ENCODE measurements at regions not wholly inside any gene's neighbourhood (a gene's known extent, or its start where the extent isn't known, plus 50 kb on each side); places are given as distances from the start of the nearest gene placed in this dataset.

DNA sequence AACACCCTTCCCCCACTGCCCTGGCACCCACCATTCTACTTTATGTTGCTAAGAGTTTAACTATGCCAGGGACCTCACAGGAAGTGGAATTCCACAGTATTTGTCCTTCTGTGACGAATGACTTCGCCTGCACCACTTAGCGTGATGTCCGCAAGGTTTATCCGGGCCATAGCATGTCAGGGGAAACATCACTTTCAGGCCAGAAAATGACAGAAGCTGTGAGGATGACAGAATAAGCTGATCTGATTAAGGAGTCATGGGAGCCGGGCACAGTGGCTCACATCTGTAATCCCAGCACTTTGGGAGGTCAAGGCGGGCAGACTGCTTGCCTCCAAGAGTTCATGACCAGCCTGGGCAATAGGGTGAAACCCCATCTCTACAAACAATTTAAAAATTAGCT, 248.8 kb downstream of the EIPR1 start:
- Histone ChIP-seq H3K36me3 (no peaks in the 10 kb centered on the region), H3K4me1 (no peaks in the 10 kb centered on the region), H3K4me3 (no peak overlapping the region), H3K9ac (ENCODE audit: low read depth in 2 of 2, low read length in 2 of 2) (no peak overlapping the region), H3K9me3 (no peaks in the 10 kb centered on the region), H3K27ac (no peak overlapping the region), H3K27me3 (no peaks in the 10 kb centered on the region)
- intact Hi-C loops (cut with DNase I): no loop called here
- no peak for DNase-seq
- TF ChIP-seq, protein P1, sequence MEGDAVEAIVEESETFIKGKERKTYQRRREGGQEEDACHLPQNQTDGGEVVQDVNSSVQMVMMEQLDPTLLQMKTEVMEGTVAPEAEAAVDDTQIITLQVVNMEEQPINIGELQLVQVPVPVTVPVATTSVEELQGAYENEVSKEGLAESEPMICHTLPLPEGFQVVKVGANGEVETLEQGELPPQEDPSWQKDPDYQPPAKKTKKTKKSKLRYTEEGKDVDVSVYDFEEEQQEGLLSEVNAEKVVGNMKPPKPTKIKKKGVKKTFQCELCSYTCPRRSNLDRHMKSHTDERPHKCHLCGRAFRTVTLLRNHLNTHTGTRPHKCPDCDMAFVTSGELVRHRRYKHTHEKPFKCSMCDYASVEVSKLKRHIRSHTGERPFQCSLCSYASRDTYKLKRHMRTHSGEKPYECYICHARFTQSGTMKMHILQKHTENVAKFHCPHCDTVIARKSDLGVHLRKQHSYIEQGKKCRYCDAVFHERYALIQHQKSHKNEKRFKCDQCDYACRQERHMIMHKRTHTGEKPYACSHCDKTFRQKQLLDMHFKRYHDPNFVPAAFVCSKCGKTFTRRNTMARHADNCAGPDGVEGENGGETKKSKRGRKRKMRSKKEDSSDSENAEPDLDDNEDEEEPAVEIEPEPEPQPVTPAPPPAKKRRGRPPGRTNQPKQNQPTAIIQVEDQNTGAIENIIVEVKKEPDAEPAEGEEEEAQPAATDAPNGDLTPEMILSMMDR (IDR thresholded peaks at IDR 0.05): no peak

DNA sequence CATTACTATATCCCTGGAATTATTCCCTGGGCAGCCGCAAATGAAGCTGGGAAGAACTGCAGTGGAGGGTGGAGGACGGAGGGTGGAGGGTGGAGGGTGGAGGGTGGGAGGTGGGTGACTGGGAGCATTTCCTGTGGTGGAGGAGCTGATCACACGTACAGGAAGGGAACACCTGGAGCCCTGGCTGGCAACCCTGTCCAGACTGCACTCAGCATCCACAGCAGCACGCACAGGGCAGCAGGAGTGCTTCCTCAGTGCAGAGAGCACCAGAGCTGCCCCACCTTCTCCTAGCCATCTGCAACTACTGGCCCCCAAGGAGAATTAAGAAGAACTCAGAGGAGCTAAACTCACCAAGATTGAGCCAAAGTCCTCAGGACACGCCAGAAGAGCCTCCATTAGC, 249.9 kb downstream of the EIPR1 start:
- Histone ChIP-seq H3K27me3 (no peaks in the 10 kb centered on the region), H3K36me3 (no peaks in the 10 kb centered on the region), H3K4me3 (no peak overlapping the region), H3K9me3 (no peaks in the 10 kb centered on the region), H3K4me1 (no peaks in the 10 kb centered on the region), H3K9ac (ENCODE audit: low read depth in 2 of 2, low read length in 2 of 2) (no peak overlapping the region), H3K27ac (no peak overlapping the region)
- TF ChIP-seq, protein P1 (IDR thresholded peaks at IDR 0.05): no peak
- intact Hi-C loops (cut with DNase I): no loop called here
- no peak for DNase-seq

DNA sequence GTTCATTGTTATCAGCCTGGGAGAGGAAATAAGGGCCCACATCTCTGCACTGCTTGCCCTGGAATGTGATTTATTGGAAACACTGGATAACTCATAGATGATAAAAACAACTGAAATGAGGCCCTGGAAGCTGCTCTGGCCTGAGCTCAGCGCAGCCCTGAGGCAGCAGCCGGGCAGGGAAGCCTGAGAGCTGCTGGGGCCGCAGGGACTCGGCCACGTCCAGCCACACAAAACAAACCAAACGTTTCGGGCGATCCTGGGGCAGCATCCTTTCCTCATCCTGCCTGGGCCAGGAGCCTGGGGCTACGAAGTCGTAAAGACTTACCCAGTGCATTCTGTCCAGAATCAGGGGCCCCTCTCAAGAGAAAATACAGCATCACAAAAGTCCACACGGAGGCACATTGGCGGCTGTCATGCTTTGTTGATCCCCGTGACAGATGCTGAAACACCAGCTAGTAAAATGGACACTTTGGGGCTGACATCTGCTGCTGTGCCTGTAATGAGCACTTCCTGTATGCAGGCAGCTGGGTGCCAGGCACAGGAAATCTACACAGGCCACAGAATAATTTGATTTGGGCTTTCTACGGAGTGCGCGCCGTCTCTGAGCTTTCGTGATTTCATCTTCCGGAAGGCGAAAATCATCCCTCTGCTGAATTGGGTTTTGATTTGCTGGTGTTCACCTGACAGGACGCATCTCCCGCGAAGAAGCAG, 250.6 kb downstream of the EIPR1 start:
- Histone ChIP-seq H3K9me3 (no peaks in the 10 kb centered on the region), H3K9ac (ENCODE audit: low read depth in 2 of 2, low read length in 2 of 2) (no peak overlapping the region), H3K36me3 (no peaks in the 10 kb centered on the region), H3K4me1 (no peaks in the 10 kb centered on the region), H3K4me3 (no peak overlapping the region), H3K27me3 (no peaks in the 10 kb centered on the region), H3K27ac (no peak overlapping the region)
- no peak for DNase-seq
- TF ChIP-seq, protein P1 (IDR thresholded peaks at IDR 0.05): no peak
- intact Hi-C loops (cut with DNase I): no loop called here

DNA sequence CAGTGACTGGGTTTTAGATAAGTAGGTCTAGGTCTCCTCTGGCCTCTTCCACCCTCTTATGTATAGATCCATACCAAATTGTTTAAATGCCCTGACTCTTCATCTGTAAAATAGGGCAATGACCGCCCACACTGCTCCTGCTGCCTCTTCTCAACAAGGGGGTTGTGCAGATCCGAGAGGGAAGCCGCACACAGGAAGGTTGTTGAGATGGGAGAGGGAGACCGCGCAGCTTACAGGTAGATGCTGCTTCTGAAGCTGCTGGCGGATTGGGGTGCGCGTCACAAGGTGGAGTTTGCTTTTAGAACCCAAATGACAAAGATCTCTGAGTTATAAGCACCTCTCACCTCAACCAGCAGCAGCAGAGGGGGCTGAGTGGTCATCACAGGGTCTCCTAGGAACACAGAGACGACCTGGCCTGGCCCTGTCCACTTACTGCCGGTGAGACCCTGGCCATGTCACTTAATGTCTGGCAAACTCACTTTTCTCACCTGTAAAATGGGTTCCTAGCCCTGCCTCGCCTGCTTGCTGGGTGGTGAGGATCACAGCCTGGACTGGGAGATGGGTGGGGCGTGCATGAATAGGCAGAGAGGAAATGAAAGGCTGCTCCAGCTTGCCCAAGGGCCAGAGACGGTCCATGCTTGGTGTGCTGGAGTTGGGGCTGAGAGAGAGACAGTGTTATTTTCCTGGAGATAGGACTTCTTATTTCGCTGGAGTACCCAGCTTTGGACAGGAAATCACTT, 251.3 kb downstream of the EIPR1 start:
- H3K4me3 ChIP-seq: no peak overlapping the region
- no peak overlapping the region for H3K9ac ChIP-seq (ENCODE audit: low read depth in 2 of 2, low read length in 2 of 2)
- H3K27ac ChIP-seq: no peak overlapping the region
- H3K4me1 ChIP-seq: no peaks in the 10 kb centered on the region
- H3K9me3 ChIP-seq: no peaks in the 10 kb centered on the region
- TF ChIP-seq, protein P1 (IDR thresholded peaks at IDR 0.05): no peak
- intact Hi-C loops (cut with DNase I): no loop called here
- no peak for DNase-seq
- H3K27me3 ChIP-seq: no peaks in the 10 kb centered on the region
- H3K36me3 ChIP-seq: no peaks in the 10 kb centered on the region

DNA sequence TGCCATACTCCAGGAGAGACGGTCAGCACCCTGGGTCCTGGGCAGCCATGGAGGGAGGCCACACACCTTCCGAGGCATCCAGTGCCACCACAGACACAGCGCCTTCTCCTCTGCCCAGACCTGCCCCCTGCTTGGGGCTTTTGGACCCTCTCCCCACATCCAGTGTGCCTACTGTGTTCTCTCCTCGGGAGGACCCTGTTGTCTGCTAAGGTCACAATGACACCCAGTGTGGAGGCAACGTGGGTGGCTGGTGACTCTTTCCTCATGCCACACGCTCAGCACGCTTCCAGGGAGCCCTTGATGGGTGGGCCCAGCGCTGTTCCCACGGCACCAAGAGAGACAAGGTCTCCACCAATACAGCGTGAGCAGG, 251.9 kb downstream of the EIPR1 start:
- TF ChIP-seq, protein P1 (IDR thresholded peaks at IDR 0.05): no peak
- no peak for DNase-seq

More for the DNA sequence above, 251.9 kb downstream of the EIPR1 start:
- Histone ChIP-seq H3K9me3 (no peaks in the 10 kb centered on the region), H3K4me3 (no peak overlapping the region), H3K27me3 (no peaks in the 10 kb centered on the region), H3K36me3 (no peaks in the 10 kb centered on the region), H3K27ac (no peak overlapping the region), H3K4me1 (no peaks in the 10 kb centered on the region), H3K9ac (ENCODE audit: low read depth in 2 of 2, low read length in 2 of 2) (no peak overlapping the region)
- intact Hi-C loops (cut with DNase I): no loop called here

Data from colonic mucosa (tissue), 4 donors.